ENCODE measurements at regions not wholly inside any gene's neighbourhood (a gene's known extent, or its start where the extent isn't known, plus 50 kb on each side); places are given as distances from the start of the nearest gene placed in this dataset.

DNA sequence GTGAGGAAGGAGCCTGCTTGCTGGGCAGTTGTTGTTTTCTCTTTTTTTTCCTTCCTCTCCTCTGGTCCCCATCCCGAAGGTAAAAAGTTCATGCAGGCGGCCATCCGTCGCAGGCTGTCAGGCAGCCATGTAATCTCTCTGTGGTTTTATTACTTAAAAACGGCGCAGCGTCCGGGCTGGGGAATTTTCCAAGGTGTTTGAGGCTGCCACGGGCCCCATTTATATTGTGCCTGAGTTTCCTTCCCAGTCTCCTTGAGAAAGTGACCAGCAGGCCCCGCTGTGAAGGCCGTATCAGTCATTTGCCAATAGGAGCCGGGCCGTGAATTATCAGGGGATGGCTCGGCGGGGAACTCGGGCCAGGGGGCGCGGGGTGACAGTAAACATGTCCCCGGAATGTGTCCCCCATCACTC lies 289.7 kb downstream of the PBX3 start:
- Histone ChIP-seq H3K23ac (ENCODE audit: low read length in 2 of 2) (no peak overlapping the region), H3K36me3 (ENCODE audit: control insufficient read depth in 1 of 2, insufficient read depth in 2 of 2, low read depth in 1 of 2, low read length in 2 of 2) (no peaks in the 10 kb centered on the region), H3K9ac (ENCODE audit: low read length) (no peak overlapping the region), H3K14ac (ENCODE audit: low read length in 2 of 2) (no peak overlapping the region), H3K18ac (ENCODE audit: low read depth in 1 of 2, low read length in 2 of 2) (no peak overlapping the region), H4K91ac (ENCODE audit: low read length) (no peak overlapping the region), H3K4me2 (ENCODE audit: low read length, poor library complexity, severe bottlenecking) (no peak overlapping the region), H3K79me1 (replicated peaks; ENCODE audit: low read length, poor library complexity, severe bottlenecking) (no peaks in the 10 kb centered on the region), H2BK5ac (ENCODE audit: low read depth, low read length, poor library complexity, severe bottlenecking) (no peak overlapping the region), H2AFZ (ENCODE audit: low read depth, low read length) (no peak overlapping the region), H2AK5ac (ENCODE audit: low read length, severe bottlenecking) (no peak overlapping the region), H3K4ac (ENCODE audit: low read depth in 1 of 2, low read length in 2 of 2) (no peak overlapping the region), H2BK120ac (ENCODE audit: low read depth, low read length) (no peak overlapping the region), H3K27ac (ENCODE audit: low read length, poor library complexity, severe bottlenecking) (no peak overlapping the region), H2BK15ac (ENCODE audit: low read depth, poor library complexity, severe bottlenecking) (no peak overlapping the region), H4K8ac (ENCODE audit: low read length) (no peak overlapping the region), H3K4me3 (ENCODE audit: insufficient read depth in 1 of 2, low read depth in 1 of 2, low read length in 2 of 2) (no peak overlapping the region), H2BK12ac (ENCODE audit: low read length in 2 of 2) (no peak overlapping the region), H3K9me3 (ENCODE audit: control insufficient read depth, low read length) (no peaks in the 10 kb centered on the region), H3K27me3 (ENCODE audit: control insufficient read depth in 1 of 2, insufficient read depth in 1 of 2, low read length in 2 of 2) (peaks cover 41 to 43% of the 10 kb centered on the region in 2 experiments), H3K4me1 (ENCODE audit: control insufficient read depth, insufficient read depth, low read depth, low read length) (peaks cover 8% of the 10 kb centered on the region)
- 51% methylated on average over 19 of the region's 19 CpGs for WGBS
- DNase-seq, result no peak

- Histone ChIP-seq H4K91ac (ENCODE audit: low read length) (no peak overlapping the region), H2BK5ac (ENCODE audit: low read depth, low read length, poor library complexity, severe bottlenecking) (no peak overlapping the region), H3K18ac (ENCODE audit: low read depth in 1 of 2, low read length in 2 of 2) (no peak overlapping the region), H2AK5ac (ENCODE audit: low read length, severe bottlenecking) (no peak overlapping the region), H3K23ac (ENCODE audit: low read length in 2 of 2) (no peak overlapping the region), H2AFZ (ENCODE audit: low read depth, low read length) (no peak overlapping the region), H2BK120ac (ENCODE audit: low read depth, low read length) (no peak overlapping the region), H3K27ac (ENCODE audit: low read length, poor library complexity, severe bottlenecking) (no peak overlapping the region), H3K4me1 (ENCODE audit: control insufficient read depth, insufficient read depth, low read depth, low read length) (peaks cover 8% of the 10 kb centered on the region), H2BK12ac (ENCODE audit: low read length in 2 of 2) (no peak overlapping the region), H3K27me3 (ENCODE audit: control insufficient read depth in 1 of 2, insufficient read depth in 1 of 2, low read length in 2 of 2) (peaks cover 35 to 36% of the 10 kb centered on the region in 2 experiments), H4K8ac (ENCODE audit: low read length) (no peak overlapping the region), H3K4me3 (ENCODE audit: insufficient read depth in 1 of 2, low read depth in 1 of 2, low read length in 2 of 2) (no peak overlapping the region), H2BK15ac (ENCODE audit: low read depth, poor library complexity, severe bottlenecking) (no peak overlapping the region), H3K9me3 (ENCODE audit: control insufficient read depth, low read length) (peaks cover 9% of the 10 kb centered on the region), H3K4ac (ENCODE audit: low read depth in 1 of 2, low read length in 2 of 2) (no peak overlapping the region), H3K9ac (ENCODE audit: low read length) (no peak overlapping the region), H3K14ac (ENCODE audit: low read length in 2 of 2) (no peak overlapping the region), H3K79me1 (replicated peaks; ENCODE audit: low read length, poor library complexity, severe bottlenecking) (no peaks in the 10 kb centered on the region), H3K36me3 (ENCODE audit: control insufficient read depth in 1 of 2, insufficient read depth in 2 of 2, low read depth in 1 of 2, low read length in 2 of 2) (no peaks in the 10 kb centered on the region), H3K4me2 (ENCODE audit: low read length, poor library complexity, severe bottlenecking) (no peak overlapping the region)
- DNase-seq, result no peak
- 85% methylated on average over 6 of the region's 6 CpGs for WGBS
Measured at GRCh38 chr9:126038790-126039189, 287.8 kb upstream of the MVB12B start.

GRCh38 chr9:126043681-126044080 lies 282.9 kb upstream of the MVB12B start:
- Histone ChIP-seq H2BK5ac (ENCODE audit: low read depth, low read length, poor library complexity, severe bottlenecking) (no peak overlapping the region), H3K23ac (ENCODE audit: low read length in 2 of 2) (no peak overlapping the region), H2BK120ac (ENCODE audit: low read depth, low read length) (no peak overlapping the region), H3K4ac (ENCODE audit: low read depth in 1 of 2, low read length in 2 of 2) (no peak overlapping the region), H3K27me3 (ENCODE audit: control insufficient read depth in 1 of 2, insufficient read depth in 1 of 2, low read length in 2 of 2) (peaks cover 19 to 23% of the 10 kb centered on the region in 2 experiments), H2BK12ac (ENCODE audit: low read length in 2 of 2) (no peak overlapping the region), H3K9ac (ENCODE audit: low read length) (no peak overlapping the region), H3K9me3 (ENCODE audit: control insufficient read depth, low read length) (peaks cover 23% of the 10 kb centered on the region), H3K14ac (ENCODE audit: low read length in 2 of 2) (no peak overlapping the region), H3K4me3 (ENCODE audit: insufficient read depth in 1 of 2, low read depth in 1 of 2, low read length in 2 of 2) (no peak overlapping the region), H3K4me1 (ENCODE audit: control insufficient read depth, insufficient read depth, low read depth, low read length) (no peaks in the 10 kb centered on the region), H4K91ac (ENCODE audit: low read length) (no peak overlapping the region), H3K79me1 (replicated peaks; ENCODE audit: low read length, poor library complexity, severe bottlenecking) (no peaks in the 10 kb centered on the region), H3K27ac (ENCODE audit: low read length, poor library complexity, severe bottlenecking) (no peak overlapping the region), H2BK15ac (ENCODE audit: low read depth, poor library complexity, severe bottlenecking) (no peak overlapping the region), H4K8ac (ENCODE audit: low read length) (no peak overlapping the region), H2AK5ac (ENCODE audit: low read length, severe bottlenecking) (no peak overlapping the region), H3K18ac (ENCODE audit: low read depth in 1 of 2, low read length in 2 of 2) (no peak overlapping the region), H3K36me3 (ENCODE audit: control insufficient read depth in 1 of 2, insufficient read depth in 2 of 2, low read depth in 1 of 2, low read length in 2 of 2) (no peaks in the 10 kb centered on the region), H3K4me2 (ENCODE audit: low read length, poor library complexity, severe bottlenecking) (no peak overlapping the region), H2AFZ (ENCODE audit: low read depth, low read length) (no peak overlapping the region)
- WGBS, result 91% methylated on average over 3 of the region's 4 CpGs
- no peak for DNase-seq

GRCh38 chr9:126049088-126049487 lies 277.5 kb upstream of the MVB12B start:
- H2BK5ac ChIP-seq (ENCODE audit: low read depth, low read length, poor library complexity, severe bottlenecking), result no peak overlapping the region
- 35% methylated on average over 8 of the region's 8 CpGs for WGBS
- peaks cover 41 to 51% of the 10 kb centered on the region in 2 experiments for H3K27me3 ChIP-seq (ENCODE audit: control insufficient read depth in 1 of 2, insufficient read depth in 1 of 2, low read length in 2 of 2)
- H3K4me2 ChIP-seq (ENCODE audit: low read length, poor library complexity, severe bottlenecking), result no peak overlapping the region
- H3K4me1 ChIP-seq (ENCODE audit: control insufficient read depth, insufficient read depth, low read depth, low read length), result no peaks in the 10 kb centered on the region
- H3K27ac ChIP-seq (ENCODE audit: low read length, poor library complexity, severe bottlenecking), result no peak overlapping the region
- no peak overlapping the region for H2BK15ac ChIP-seq (ENCODE audit: low read depth, poor library complexity, severe bottlenecking)
- no peak overlapping the region for H2AK5ac ChIP-seq (ENCODE audit: low read length, severe bottlenecking)
- no peaks in the 10 kb centered on the region for H3K36me3 ChIP-seq (ENCODE audit: control insufficient read depth in 1 of 2, insufficient read depth in 2 of 2, low read depth in 1 of 2, low read length in 2 of 2)
- H2AFZ ChIP-seq (ENCODE audit: low read depth, low read length), result no peak overlapping the region
- no peak overlapping the region for H2BK12ac ChIP-seq (ENCODE audit: low read length in 2 of 2)
- peaks cover 14% of the 10 kb centered on the region for H3K9me3 ChIP-seq (ENCODE audit: control insufficient read depth, low read length)
- no peak overlapping the region for H3K14ac ChIP-seq (ENCODE audit: low read length in 2 of 2)
- H4K8ac ChIP-seq (ENCODE audit: low read length), result no peak overlapping the region
- H2BK120ac ChIP-seq (ENCODE audit: low read depth, low read length), result no peak overlapping the region
- DNase-seq, result no peak
- no peak overlapping the region for H4K91ac ChIP-seq (ENCODE audit: low read length)
- H3K9ac ChIP-seq (ENCODE audit: low read length), result no peak overlapping the region
- H3K79me1 ChIP-seq (replicated peaks; ENCODE audit: low read length, poor library complexity, severe bottlenecking), result no peaks in the 10 kb centered on the region
- no peak overlapping the region for H3K18ac ChIP-seq (ENCODE audit: low read depth in 1 of 2, low read length in 2 of 2)
- no peak overlapping the region for H3K23ac ChIP-seq (ENCODE audit: low read length in 2 of 2)
- no peak overlapping the region for H3K4ac ChIP-seq (ENCODE audit: low read depth in 1 of 2, low read length in 2 of 2)
- H3K4me3 ChIP-seq (ENCODE audit: insufficient read depth in 1 of 2, low read depth in 1 of 2, low read length in 2 of 2), result no peak overlapping the region

Measured in mesenchymal stem cell (in vitro differentiated cells and primary cell).